Aorta (tissue), 5 donors: ENCODE measurements at regions not wholly inside any gene's neighbourhood (a gene's known extent, or its start where the extent isn't known, plus 50 kb on each side); places are given as distances from the start of the nearest gene placed in this dataset.

ENCODE experiments used
- ATAC-seq: fragments of 200-7000 bp; cut with Tn5 transposase; one replicate; pipeline ENCODE4 v1.9.1; 2022; ENCODE audit warnings: moderate library complexity; ENCODE audit not compliant: low FRiP score
- DNase-seq, 2 donors: peaks; one replicate each; pipeline ENCODE4 v3.0.0-alpha.2; 2020
- H3K27ac ChIP-seq, 2 donors: one replicate each; pipeline ENCODE4 v1.5.1; 2013; ENCODE audit warnings: low read length in 2 of 2, mild to moderate bottlenecking in 2 of 2, moderate library complexity in 2 of 2, control low read depth in 1 of 2, inconsistent platforms in 1 of 2, low read depth in 1 of 2
- H3K27me3 ChIP-seq, 2 donors: one replicate each; pipeline ENCODE4 v1.6.1; 2013; ENCODE audit warnings: control low read depth in 1 of 2, low read length in 1 of 2, mild to moderate bottlenecking in 1 of 2, moderate library complexity in 1 of 2; ENCODE audit not compliant: insufficient read depth in 2 of 2, control insufficient read depth in 1 of 2
- H3K36me3 ChIP-seq, 2 donors: one replicate each; pipeline ENCODE4 v1.6.1; 2013; ENCODE audit warnings: control low read depth in 1 of 2, low read length in 1 of 2, mild to moderate bottlenecking in 1 of 2; ENCODE audit not compliant: insufficient read depth in 2 of 2, control insufficient read depth in 1 of 2
- H3K4me1 ChIP-seq, 2 donors: one replicate each; pipeline ENCODE4 v1.6.1; 2013; ENCODE audit warnings: low read length in 2 of 2, control low read depth in 1 of 2, mild to moderate bottlenecking in 1 of 2, moderate library complexity in 1 of 2; ENCODE audit not compliant: insufficient read depth in 2 of 2, control insufficient read depth in 1 of 2
- H3K4me3 ChIP-seq, 2 donors: one replicate each; pipeline ENCODE4 v1.5.1; 2013; ENCODE audit warnings: low read length in 2 of 2, control low read depth in 1 of 2, mild to moderate bottlenecking in 1 of 2
- H3K9me3 ChIP-seq: one replicate; pipeline ENCODE4 v1.6.1; 2013; ENCODE audit warnings: mild to moderate bottlenecking, low read length; ENCODE audit not compliant: control insufficient read depth
- WGBS, 2 donors: extraction: QIAGEN DNeasy Blood & Tissue Kit; methylation state at CpG; one replicate each; pipeline ENCODE4 v1.1.7; 2013; 5-methylcytosine and 5-hydroxymethylcytosine counted together
- intact Hi-C, 2 donors: fragments of 100-400 bp; cut with DNase I; formaldehyde crosslinking; loops; one replicate each; pipeline versions ENCODE4 v1.14.2 to v1.15.0; 2022
- donor health status: healthy with polysubstance abuse.
- donor health status: Bipolar disorder and iron deficiency.
- donor health status: DM: no; HTN: no; CAD: no.
- donor health status: DM: no; HTN: no; CAD: no.
- donor health status: DM: yes; HTN: yes; CAD: no.

GRCh38 chr15:56837273-56837672, 81.2 kb upstream of the TCF12 start:
- 32 to 34% methylated on average over 1 of the region's 1 CpG for WGBS, 2 donors
- no peaks in the 10 kb centered on the region for H3K9me3 ChIP-seq
- intact Hi-C loops: no loop called here
- no peaks in the 10 kb centered on the region for H3K27me3 ChIP-seq
- no peak overlapping the region for H3K27ac ChIP-seq
- no peak overlapping the region for H3K4me3 ChIP-seq
- ATAC-seq (no peak), DNase-seq (no peak)
- no peaks in the 10 kb centered on the region for H3K4me1 ChIP-seq
- H3K36me3 ChIP-seq: no peaks in the 10 kb centered on the region

GRCh38 chr15:56835718-56836171, 82.7 kb upstream of the TCF12 start:
- Histone ChIP-seq H3K9me3 (no peaks in the 10 kb centered on the region), H3K4me3 (no peak overlapping the region), H3K4me1 (no peaks in the 10 kb centered on the region), H3K36me3 (no peaks in the 10 kb centered on the region), H3K27me3 (no peaks in the 10 kb centered on the region), H3K27ac (no peak overlapping the region)
- DNase-seq: no peak
- ATAC-seq: no peak
- intact Hi-C loops: no loop called here
- 68 to 72% methylated on average over 2 of the region's 2 CpGs for WGBS, 2 donors

- Histone ChIP-seq H3K4me3 (no peak overlapping the region), H3K27me3 (no peaks in the 10 kb centered on the region), H3K9me3 (no peaks in the 10 kb centered on the region), H3K36me3 (no peaks in the 10 kb centered on the region), H3K4me1 (no peaks in the 10 kb centered on the region), H3K27ac (no peak overlapping the region)
- intact Hi-C loops: no loop called here
- WGBS, 2 donors: 0 to 4% methylated on average over 5 of the region's 5 CpGs
- ATAC-seq: peak; percentile 76
- DNase-seq: peak; percentile 73 to 79
Measured at GRCh38 chr15:56832125-56832524, 86.3 kb upstream of the TCF12 start.

DNA sequence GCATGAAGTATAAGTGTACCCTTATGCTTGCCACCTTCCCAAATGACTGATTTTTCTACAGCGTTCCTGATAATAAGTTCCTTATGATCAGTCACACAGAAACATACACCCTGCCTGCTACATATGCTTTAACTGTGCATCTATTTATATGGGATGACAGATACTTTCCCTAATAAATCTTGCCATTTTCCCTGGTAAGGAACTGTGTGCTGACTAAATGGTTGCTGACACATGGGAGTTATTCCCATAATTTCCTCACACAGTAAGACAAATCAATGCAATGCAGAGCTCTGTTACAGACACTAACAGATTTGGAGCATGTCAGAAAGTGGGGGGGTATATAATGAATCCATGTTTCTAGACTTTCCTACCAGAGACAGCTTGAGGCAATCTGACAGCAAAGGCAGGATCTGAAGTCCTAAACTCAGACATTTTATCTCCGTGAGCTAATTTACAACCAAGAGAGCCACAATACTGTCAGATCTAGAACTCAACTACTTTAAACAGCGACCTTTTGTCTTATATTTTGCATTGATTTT, 86.9 kb upstream of the TCF12 start:
- no peaks in the 10 kb centered on the region for H3K27me3 ChIP-seq
- H3K4me1 ChIP-seq: no peaks in the 10 kb centered on the region
- intact Hi-C loops: no loop called here
- 62 to 63% methylated on average over 3 of the region's 3 CpGs for WGBS, 2 donors
- H3K4me3 ChIP-seq: no peak overlapping the region
- H3K36me3 ChIP-seq: no peaks in the 10 kb centered on the region
- DNase-seq: no peak
- no peak for ATAC-seq
- no peaks in the 10 kb centered on the region for H3K9me3 ChIP-seq
- H3K27ac ChIP-seq: no peak overlapping the region

DNA sequence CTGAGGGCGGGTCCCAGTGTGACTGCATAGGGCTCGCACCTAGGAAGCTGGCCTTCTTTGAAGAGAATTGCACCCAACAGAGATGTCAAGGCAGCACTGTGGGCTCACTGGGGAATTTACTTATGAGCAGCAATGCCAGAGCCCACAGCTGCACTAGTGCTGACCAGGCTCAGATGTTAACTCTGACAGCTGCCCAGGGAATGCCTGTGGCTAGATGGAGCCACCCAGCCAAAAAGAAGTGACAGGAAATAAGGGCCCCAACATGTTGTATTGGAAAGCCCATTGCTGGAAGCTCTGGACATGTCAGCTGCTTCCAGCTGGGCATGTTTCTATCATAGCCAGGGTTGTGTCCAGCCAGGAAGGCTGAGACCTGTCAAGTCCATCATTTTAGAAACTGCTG, 90.9 kb upstream of the ZNF280D start:
- no peaks in the 10 kb centered on the region for H3K9me3 ChIP-seq
- DNase-seq (no peak), ATAC-seq (no peak)
- peaks cover 0 to 2% of the 10 kb centered on the region in 2 donors for H3K36me3 ChIP-seq
- H3K27me3 ChIP-seq: no peaks in the 10 kb centered on the region
- WGBS, 2 donors: 96 to 100% methylated on average over 2 of the region's 2 CpGs
- H3K27ac ChIP-seq: no peak overlapping the region
- intact Hi-C loops: loop anchor here (10.0 kb wide), 3 partner anchors 61 to 481 kb away; no protein-coding TSS in a partner anchor
- H3K4me1 ChIP-seq: no peaks in the 10 kb centered on the region
- H3K4me3 ChIP-seq: no peak overlapping the region

DNA sequence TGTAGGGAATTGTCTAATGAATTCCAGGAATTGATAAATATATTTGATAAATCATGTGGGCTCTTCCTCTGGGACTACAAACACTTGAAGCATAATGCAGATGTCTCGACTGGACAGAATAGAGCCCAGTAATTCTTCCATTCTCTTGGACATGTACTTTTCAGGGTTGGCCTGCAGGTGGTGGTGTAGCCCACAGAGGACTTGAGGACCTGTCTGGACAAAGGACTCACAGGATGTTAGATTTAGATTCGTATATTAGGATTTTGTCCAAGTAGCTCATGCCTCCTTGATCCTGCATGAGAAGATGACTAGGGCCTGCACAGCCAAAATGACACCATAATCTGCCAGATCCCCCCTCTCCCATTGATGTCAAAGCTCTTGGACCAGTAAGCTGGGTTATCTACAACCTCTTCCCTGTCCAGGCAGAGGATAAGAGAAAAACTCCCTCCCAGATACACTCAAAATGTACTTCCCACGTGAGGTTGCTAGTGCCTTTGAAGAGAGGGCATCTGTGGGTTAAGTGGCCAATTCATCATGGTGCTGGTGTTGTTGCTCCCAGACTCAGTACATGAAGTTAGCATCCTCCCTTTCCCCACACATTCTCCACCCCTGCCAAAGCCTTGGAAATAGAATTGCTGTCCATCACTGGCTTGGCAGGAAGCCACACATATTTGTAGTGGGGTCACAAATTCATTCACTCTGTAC, 88.6 kb upstream of the ZNF280D start:
- peak; percentile 63 for ATAC-seq

DNA sequence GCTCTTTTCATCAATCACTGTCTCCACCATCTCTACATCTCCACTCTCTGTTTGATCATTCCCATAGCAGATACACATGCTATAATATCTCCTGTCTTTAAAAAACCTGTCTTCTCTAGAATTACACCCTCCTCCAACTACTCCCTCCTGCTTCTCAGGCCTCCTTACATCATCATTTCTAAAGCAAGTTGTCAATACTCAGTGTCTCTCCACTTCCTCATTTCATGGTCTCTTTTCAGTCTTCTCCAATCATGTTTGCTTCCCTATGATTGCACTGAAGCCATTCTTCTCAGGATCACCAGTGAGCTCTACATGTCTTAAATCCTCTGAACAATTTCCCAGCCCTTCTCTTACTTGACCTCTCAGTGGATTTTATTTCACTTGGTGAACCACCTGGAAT, 87.0 kb upstream of the ZNF280D start:
- Histone ChIP-seq H3K4me3 (no peak overlapping the region), H3K36me3 (peaks cover 0 to 2% of the 10 kb centered on the region in 2 donors), H3K4me1 (peaks cover 0 to 3% of the 10 kb centered on the region in 2 donors), H3K9me3 (no peaks in the 10 kb centered on the region), H3K27ac (no peak overlapping the region), H3K27me3 (no peaks in the 10 kb centered on the region)
- no peak for ATAC-seq
- intact Hi-C loops: loop anchor here (10.0 kb wide), 3 partner anchors 64 to 484 kb away; no protein-coding TSS in a partner anchor
- no peak for DNase-seq

More for the DNA sequence above, 88.6 kb upstream of the ZNF280D start:
- no peaks in the 10 kb centered on the region for H3K9me3 ChIP-seq
- no peak overlapping the region for H3K4me3 ChIP-seq
- DNase-seq: peak; percentile 68 to 78
- H3K4me1 ChIP-seq: peaks cover 0 to 3% of the 10 kb centered on the region in 2 donors
- no peaks in the 10 kb centered on the region for H3K27me3 ChIP-seq
- H3K36me3 ChIP-seq: peaks cover 0 to 2% of the 10 kb centered on the region in 2 donors
- intact Hi-C loops: loop anchor here (10.0 kb wide), 3 partner anchors 63 to 483 kb away; no protein-coding TSS in a partner anchor
- H3K27ac ChIP-seq: no peak overlapping the region
- WGBS, 2 donors: 23 to 29% methylated on average over 3 of the region's 3 CpGs

GRCh38 chr15:56817321-56818080, 84.2 kb upstream of the ZNF280D start:
- intact Hi-C loops: no loop called here
- no peaks in the 10 kb centered on the region for H3K9me3 ChIP-seq
- no peaks in the 10 kb centered on the region for H3K27me3 ChIP-seq
- peak overlapping the region in 1 of 2 donors; percentile 57 for H3K27ac ChIP-seq
- no peak for DNase-seq
- H3K36me3 ChIP-seq: no peaks in the 10 kb centered on the region
- 5 to 6% methylated on average over 1 of the region's 1 CpG for WGBS, 2 donors
- H3K4me1 ChIP-seq: peaks cover 0 to 3% of the 10 kb centered on the region in 2 donors
- no peak overlapping the region for H3K4me3 ChIP-seq
- ATAC-seq: peak; percentile 17
